Transverse colon (tissue), 1 donor: ENCODE measurements at regions not wholly inside any gene's neighbourhood (a gene's known extent, or its start where the extent isn't known, plus 50 kb on each side); places are given as distances from the start of the nearest gene placed in this dataset.

Experiments used
- EP300 ChIP-seq: sonication (generic); formaldehyde crosslinking; IDR thresholded peaks from one replicate; pipeline ENCODE4 v1.6.1; 2017; ENCODE audit warnings: antibody characterized with exemption, low read depth
- POLR2A ChIP-seq: fragments of 450-650 bp; IDR thresholded peaks from one replicate; pipeline ENCODE4 v1.6.1; 2016; ENCODE audit warnings: antibody characterized with exemption, mild to moderate bottlenecking, moderate library complexity

GRCh38 chr2:208984376-208985090, 439.3 kb upstream of the MAP2 start:
- TF ChIP-seq EP300 (no peak), POLR2A (no peak)
